ENCODE measurements at regions not wholly inside any gene's neighbourhood (a gene's known extent, or its start where the extent isn't known, plus 50 kb on each side); places are given as distances from the start of the nearest gene placed in this dataset.

DNA sequence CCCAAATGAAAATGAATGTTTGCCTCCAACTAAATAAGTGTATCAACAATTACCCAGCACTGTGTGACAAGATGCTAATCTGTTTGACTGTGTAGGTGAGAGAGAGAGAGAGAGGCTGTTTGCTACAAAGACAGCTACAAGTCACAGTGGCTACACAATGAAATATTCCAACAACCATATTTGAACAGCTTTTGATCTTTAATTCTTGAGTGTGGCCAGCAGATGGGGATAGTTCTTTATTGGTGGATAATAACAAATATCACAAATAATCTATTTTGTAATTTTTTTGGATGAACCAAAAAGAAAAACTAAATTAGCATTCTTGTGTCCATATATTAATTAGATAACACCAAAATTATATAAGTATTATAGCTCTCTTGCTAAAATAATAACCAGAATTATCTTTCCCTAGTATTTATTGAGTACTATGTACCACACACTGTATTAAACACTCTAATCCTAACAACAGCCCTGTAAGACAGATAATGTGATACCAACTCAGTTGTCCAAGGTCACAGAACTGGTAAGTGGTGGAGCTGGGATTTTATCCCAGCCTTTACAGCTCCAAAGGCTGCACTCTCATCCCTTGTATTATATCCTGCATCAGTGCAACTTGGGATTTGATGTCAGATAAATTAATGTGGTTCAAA is 61.9 kb upstream of the C3orf80 start:
- no peaks in the 10 kb centered on the region for H3K27me3 ChIP-seq (ENCODE audit: insufficient read depth, low read length, poor library complexity, severe bottlenecking)
- TF ChIP-seq, protein P1, sequence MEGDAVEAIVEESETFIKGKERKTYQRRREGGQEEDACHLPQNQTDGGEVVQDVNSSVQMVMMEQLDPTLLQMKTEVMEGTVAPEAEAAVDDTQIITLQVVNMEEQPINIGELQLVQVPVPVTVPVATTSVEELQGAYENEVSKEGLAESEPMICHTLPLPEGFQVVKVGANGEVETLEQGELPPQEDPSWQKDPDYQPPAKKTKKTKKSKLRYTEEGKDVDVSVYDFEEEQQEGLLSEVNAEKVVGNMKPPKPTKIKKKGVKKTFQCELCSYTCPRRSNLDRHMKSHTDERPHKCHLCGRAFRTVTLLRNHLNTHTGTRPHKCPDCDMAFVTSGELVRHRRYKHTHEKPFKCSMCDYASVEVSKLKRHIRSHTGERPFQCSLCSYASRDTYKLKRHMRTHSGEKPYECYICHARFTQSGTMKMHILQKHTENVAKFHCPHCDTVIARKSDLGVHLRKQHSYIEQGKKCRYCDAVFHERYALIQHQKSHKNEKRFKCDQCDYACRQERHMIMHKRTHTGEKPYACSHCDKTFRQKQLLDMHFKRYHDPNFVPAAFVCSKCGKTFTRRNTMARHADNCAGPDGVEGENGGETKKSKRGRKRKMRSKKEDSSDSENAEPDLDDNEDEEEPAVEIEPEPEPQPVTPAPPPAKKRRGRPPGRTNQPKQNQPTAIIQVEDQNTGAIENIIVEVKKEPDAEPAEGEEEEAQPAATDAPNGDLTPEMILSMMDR (conservative IDR thresholded peaks at IDR 0.05; ENCODE audit: low read length) = peak; percentile 79
- no peak for TF ChIP-seq EZH2phosphoT487 (IDR thresholded peaks at IDR 0.05; ENCODE audit: borderline replicate concordance)
- no peaks in the 10 kb centered on the region for H3K9me2 ChIP-seq (replicated peaks; ENCODE audit: low read depth, low read length)
- H3K4me3 ChIP-seq (ENCODE audit: low read length, poor library complexity, severe bottlenecking) = no peak overlapping the region
- no peak overlapping the region; the same call in 1 of the 2 replicates for H2AFZ ChIP-seq (ENCODE audit: low read length)
- no peaks in the 10 kb centered on the region for H3K79me2 ChIP-seq (ENCODE audit: insufficient read depth, low read length)
- H3F3A ChIP-seq (ENCODE audit: low read depth) = no peaks in the 10 kb centered on the region
- H3K9ac ChIP-seq (ENCODE audit: low read depth, low read length, poor library complexity, severe bottlenecking) = no peak overlapping the region
- no peaks in the 10 kb centered on the region for H3K36me3 ChIP-seq (ENCODE audit: insufficient read depth, low read length)
- H4K20me1 ChIP-seq (ENCODE audit: insufficient read depth, low read length, poor library complexity, severe bottlenecking) = no peaks in the 10 kb centered on the region
- H3K4me1 ChIP-seq (ENCODE audit: insufficient read depth, low read length, poor library complexity, severe bottlenecking) = no peaks in the 10 kb centered on the region
- H3K9me3 ChIP-seq (ENCODE audit: insufficient read depth, low read depth, low read length) = no peaks in the 10 kb centered on the region
- no peak overlapping the region for H3K4me2 ChIP-seq (ENCODE audit: low read depth, low read length, poor library complexity, severe bottlenecking)

DNA sequence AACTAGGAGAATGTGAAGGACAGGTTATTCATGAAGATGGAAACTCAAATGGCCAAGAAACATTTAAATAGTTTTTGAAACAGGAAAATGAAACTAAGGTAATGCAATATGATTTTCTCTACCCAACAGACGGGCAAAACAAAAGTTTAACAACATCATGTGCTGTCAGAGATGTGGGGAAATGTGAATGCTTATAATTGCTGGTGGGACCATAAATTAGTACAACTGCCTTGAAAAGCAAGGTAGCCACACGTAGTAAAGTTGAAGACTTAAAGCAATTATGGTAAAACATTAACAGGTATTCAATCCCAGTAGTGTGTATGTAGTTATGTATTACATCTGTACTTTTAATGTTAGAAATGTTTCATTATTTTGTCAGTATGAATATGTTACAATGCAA is 57.0 kb upstream of the C3orf80 start:
- no peak overlapping the region for H3K9ac ChIP-seq (ENCODE audit: low read depth, low read length, poor library complexity, severe bottlenecking)

DNA sequence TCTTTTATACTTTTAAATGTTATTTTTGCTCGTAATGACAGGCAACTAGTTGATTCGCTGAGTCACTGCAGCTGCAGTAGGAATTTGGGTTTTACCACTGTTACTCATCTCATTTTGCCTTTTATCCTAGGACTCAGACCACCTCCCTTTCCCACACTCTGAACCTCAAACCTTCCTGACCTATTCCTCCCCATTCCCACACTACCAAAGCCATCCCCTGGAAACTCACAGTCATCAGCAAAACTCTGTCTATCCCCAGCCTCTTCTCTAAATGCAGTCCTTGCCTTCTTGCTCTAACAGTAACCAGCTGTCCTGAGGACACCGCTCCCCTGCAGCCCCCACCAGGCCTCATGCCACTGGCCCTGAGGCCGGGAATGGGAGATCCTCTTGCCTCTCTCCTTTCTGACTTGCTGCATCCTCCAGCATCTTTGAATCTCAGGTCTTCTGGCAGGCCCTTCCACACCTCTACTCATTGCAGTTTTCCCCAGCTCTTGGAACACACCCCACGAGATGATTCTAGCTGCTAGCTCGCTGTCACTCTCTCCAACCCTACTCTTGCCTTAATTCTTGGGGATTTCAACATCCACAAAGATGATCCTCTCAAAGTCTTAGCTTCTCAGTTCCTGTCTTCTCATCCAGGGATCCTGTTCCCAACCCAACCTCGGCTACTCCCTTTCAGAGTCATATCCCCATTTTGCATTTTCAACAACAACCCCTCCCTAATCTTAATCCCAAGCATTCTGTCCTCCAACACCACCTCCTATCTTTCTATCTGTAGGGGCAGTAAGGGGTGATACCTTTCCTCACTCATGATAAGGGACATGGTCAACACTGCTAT is 55.9 kb upstream of the C3orf80 start:
- no peak overlapping the region for H3K9ac ChIP-seq (ENCODE audit: low read depth, low read length, poor library complexity, severe bottlenecking)
- H3K9me3 ChIP-seq (ENCODE audit: insufficient read depth, low read depth, low read length) = no peaks in the 10 kb centered on the region
- H3K4me1 ChIP-seq (ENCODE audit: insufficient read depth, low read length, poor library complexity, severe bottlenecking) = peaks cover 32% of the 10 kb centered on the region
- H2AFZ ChIP-seq (ENCODE audit: low read length) = no peak overlapping the region
- H3K36me3 ChIP-seq (ENCODE audit: insufficient read depth, low read length) = no peaks in the 10 kb centered on the region
- H3F3A ChIP-seq (ENCODE audit: low read depth) = no peaks in the 10 kb centered on the region
- H3K9me2 ChIP-seq (replicated peaks; ENCODE audit: low read depth, low read length) = no peaks in the 10 kb centered on the region
- no peaks in the 10 kb centered on the region for H3K79me2 ChIP-seq (ENCODE audit: insufficient read depth, low read length)
- no peak overlapping the region for H3K4me2 ChIP-seq (ENCODE audit: low read depth, low read length, poor library complexity, severe bottlenecking)
- no peaks in the 10 kb centered on the region for H4K20me1 ChIP-seq (ENCODE audit: insufficient read depth, low read length, poor library complexity, severe bottlenecking)
- H3K4me3 ChIP-seq (ENCODE audit: low read length, poor library complexity, severe bottlenecking) = no peak overlapping the region
- TF ChIP-seq EZH2phosphoT487 (IDR thresholded peaks at IDR 0.05; ENCODE audit: borderline replicate concordance) = no peak
- TF ChIP-seq, protein P1 (conservative IDR thresholded peaks at IDR 0.05; ENCODE audit: low read length) = no peak
- no peaks in the 10 kb centered on the region for H3K27me3 ChIP-seq (ENCODE audit: insufficient read depth, low read length, poor library complexity, severe bottlenecking)

More for the DNA sequence above, 57.0 kb upstream of the C3orf80 start:
- Histone ChIP-seq H4K20me1 (ENCODE audit: insufficient read depth, low read length, poor library complexity, severe bottlenecking) (no peaks in the 10 kb centered on the region), H3K4me3 (ENCODE audit: low read length, poor library complexity, severe bottlenecking) (no peak overlapping the region), H3K27me3 (ENCODE audit: insufficient read depth, low read length, poor library complexity, severe bottlenecking) (no peaks in the 10 kb centered on the region), H2AFZ (ENCODE audit: low read length) (no peak overlapping the region), H3K9me3 (ENCODE audit: insufficient read depth, low read depth, low read length) (no peaks in the 10 kb centered on the region), H3K79me2 (ENCODE audit: insufficient read depth, low read length) (no peaks in the 10 kb centered on the region), H3K36me3 (ENCODE audit: insufficient read depth, low read length) (no peaks in the 10 kb centered on the region), H3K4me1 (ENCODE audit: insufficient read depth, low read length, poor library complexity, severe bottlenecking) (peaks cover 32% of the 10 kb centered on the region), H3K9me2 (replicated peaks; ENCODE audit: low read depth, low read length) (no peaks in the 10 kb centered on the region), H3K4me2 (ENCODE audit: low read depth, low read length, poor library complexity, severe bottlenecking) (no peak overlapping the region), H3F3A (ENCODE audit: low read depth) (no peaks in the 10 kb centered on the region)
- TF ChIP-seq EZH2phosphoT487 (IDR thresholded peaks at IDR 0.05; ENCODE audit: borderline replicate concordance) = no peak
- TF ChIP-seq, protein P1 (conservative IDR thresholded peaks at IDR 0.05; ENCODE audit: low read length) = no peak

Measured in Loucy (cell line).